Hepatocyte (in vitro differentiated cells): ENCODE measurements at regions not wholly inside any gene's neighbourhood (a gene's known extent, or its start where the extent isn't known, plus 50 kb on each side); places are given as distances from the start of the nearest gene placed in this dataset.

Experiments
- DNase-seq: peaks from one replicate; pipeline ENCODE4 v3.0.0-alpha.2; 2016; ENCODE audit warnings: low spot score
- H2AFZ ChIP-seq: fragments of 200-600 bp; sonication (generic); 2 replicates; pipeline ENCODE4 v1.6.0; 2016; ENCODE audit warnings: antibody characterized with exemption, mild to moderate bottlenecking
- H3K27ac ChIP-seq: fragments of 200-600 bp; sonication (generic); 2 replicates; pipeline ENCODE4 v1.5.1; 2016; ENCODE audit warnings: mild to moderate bottlenecking
- H3K27me3 ChIP-seq: fragments of 200-600 bp; sonication (generic); 2 replicates; pipeline ENCODE4 v1.6.1; 2016
- H3K36me3 ChIP-seq: fragments of 200-600 bp; sonication (generic); replicated peaks from 2 replicates; pipeline ENCODE4 v1.5.1; 2016; ENCODE audit warnings: low read depth; ENCODE audit not compliant: insufficient read depth
- H3K4me1 ChIP-seq: fragments of 200-600 bp; sonication (generic); 2 replicates; pipeline ENCODE4 v1.5.1; 2016; ENCODE audit warnings: mild to moderate bottlenecking, moderate library complexity; ENCODE audit not compliant: insufficient read depth
- H3K4me2 ChIP-seq: fragments of 200-600 bp; sonication (generic); 2 replicates; pipeline ENCODE4 v1.6.0; 2016
- H3K4me3 ChIP-seq: fragments of 200-600 bp; sonication (generic); 2 replicates; pipeline ENCODE4 v1.5.1; 2016; ENCODE audit warnings: mild to moderate bottlenecking
- H3K79me2 ChIP-seq: fragments of 200-600 bp; sonication (generic); 2 replicates; pipeline ENCODE4 v1.6.0; 2017; ENCODE audit warnings: mild to moderate bottlenecking
- H3K9me2 ChIP-seq: fragments of 200-600 bp; sonication (generic); replicated peaks from 2 replicates; pipeline ENCODE4 v1.6.0; 2017; ENCODE audit warnings: mild to moderate bottlenecking; ENCODE audit not compliant: insufficient read depth
- H3K9me3 ChIP-seq: fragments of 200-600 bp; sonication (generic); 2 replicates; pipeline ENCODE4 v1.5.1; 2016; ENCODE audit warnings: low read depth, mild to moderate bottlenecking
- H4K20me1 ChIP-seq: fragments of 200-600 bp; sonication (generic); 2 replicates; pipeline ENCODE4 v1.6.0; 2016; ENCODE audit warnings: mild to moderate bottlenecking; ENCODE audit not compliant: insufficient read depth, poor library complexity, severe bottlenecking
- EZH2 ChIP-seq: fragments of 200-600 bp; sonication (generic); IDR thresholded peaks from 2 replicates; pipeline ENCODE4 v1.6.1; 2016; ENCODE audit warnings: antibody characterized with exemption, mild to moderate bottlenecking, borderline replicate concordance
- EZH2phosphoT487 ChIP-seq: fragments of 200-600 bp; sonication (generic); IDR thresholded peaks from one replicate; pipeline ENCODE4 v1.6.1; 2018; ENCODE audit warnings: antibody characterized with exemption, mild to moderate bottlenecking, low read depth, moderate library complexity; ENCODE audit not compliant: unreplicated experiment, severe bottlenecking
- WGBS: methylation state at CpG from one replicate; pipeline ENCODE4 v1.1.6; 2016; ENCODE audit warnings: low lambda C conversion rate; ENCODE audit errors: missing lambda C conversion rate; 5-methylcytosine and 5-hydroxymethylcytosine counted together
- TF ChIP-seq, protein P1 (sequence below): fragments of 200-600 bp; sonication (generic); IDR thresholded peaks from 2 replicates; pipeline ENCODE4 v1.5.1; 2016; ENCODE audit warnings: antibody characterized with exemption, mild to moderate bottlenecking; ENCODE audit not compliant: poor library complexity

DNA sequence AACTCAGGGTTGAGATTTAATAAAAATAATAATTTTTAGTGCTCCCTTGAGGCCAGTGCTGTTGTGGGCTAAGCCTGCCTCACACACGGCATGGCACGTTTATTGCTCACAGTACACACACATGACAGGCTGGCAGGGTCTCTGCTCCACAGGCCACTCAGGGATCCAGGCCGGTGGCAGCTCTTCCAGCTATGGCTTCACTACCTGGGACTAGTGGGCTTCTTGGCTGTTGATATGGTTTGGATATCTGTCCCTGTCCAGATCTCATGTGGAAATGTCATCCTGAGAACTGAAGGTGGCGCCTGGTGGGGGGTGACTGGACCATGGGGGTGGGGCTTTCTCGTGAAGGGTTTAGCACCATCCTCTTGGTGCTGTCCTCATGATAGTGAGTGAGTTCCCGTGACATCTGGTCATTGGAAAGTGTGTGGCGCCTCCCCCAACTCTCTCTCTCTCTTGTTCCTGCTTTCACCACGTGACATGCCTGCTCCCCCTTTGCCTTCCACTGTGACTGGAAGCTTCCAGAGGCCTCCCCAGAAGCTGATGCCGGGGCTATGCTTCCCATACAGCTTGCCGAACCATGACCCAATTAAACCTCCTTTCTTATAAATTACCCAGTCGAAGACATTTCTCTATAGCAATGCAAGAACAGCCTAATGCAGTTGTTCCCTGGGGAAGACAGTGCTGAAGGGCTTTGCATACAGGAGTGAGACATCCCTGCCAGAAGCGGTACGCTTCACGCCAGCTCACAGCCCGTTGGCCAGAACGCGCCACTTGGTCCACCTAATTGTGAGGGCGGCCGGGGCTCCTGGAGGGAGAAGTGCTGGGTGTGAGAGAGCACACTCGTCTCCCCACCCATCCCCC lies 226.9 kb upstream of the C1orf174 start:
- Histone ChIP-seq H2AFZ (no peak overlapping the region), H3K79me2 (no peaks in the 10 kb centered on the region), H3K4me1 (no peaks in the 10 kb centered on the region), H3K27me3 (no peaks in the 10 kb centered on the region), H3K9me2 (no peaks in the 10 kb centered on the region), H3K9me3 (no peaks in the 10 kb centered on the region), H3K4me3 (no peak overlapping the region), H3K27ac (no peak overlapping the region), H3K36me3 (no peaks in the 10 kb centered on the region), H3K4me2 (no peak overlapping the region), H4K20me1 (no peaks in the 10 kb centered on the region)
- WGBS = 91% methylated on average over 19 of the region's 20 CpGs
- DNase-seq = no peak
- TF ChIP-seq EZH2 (no peak), EZH2phosphoT487 (no peak)
- TF ChIP-seq, protein P1, sequence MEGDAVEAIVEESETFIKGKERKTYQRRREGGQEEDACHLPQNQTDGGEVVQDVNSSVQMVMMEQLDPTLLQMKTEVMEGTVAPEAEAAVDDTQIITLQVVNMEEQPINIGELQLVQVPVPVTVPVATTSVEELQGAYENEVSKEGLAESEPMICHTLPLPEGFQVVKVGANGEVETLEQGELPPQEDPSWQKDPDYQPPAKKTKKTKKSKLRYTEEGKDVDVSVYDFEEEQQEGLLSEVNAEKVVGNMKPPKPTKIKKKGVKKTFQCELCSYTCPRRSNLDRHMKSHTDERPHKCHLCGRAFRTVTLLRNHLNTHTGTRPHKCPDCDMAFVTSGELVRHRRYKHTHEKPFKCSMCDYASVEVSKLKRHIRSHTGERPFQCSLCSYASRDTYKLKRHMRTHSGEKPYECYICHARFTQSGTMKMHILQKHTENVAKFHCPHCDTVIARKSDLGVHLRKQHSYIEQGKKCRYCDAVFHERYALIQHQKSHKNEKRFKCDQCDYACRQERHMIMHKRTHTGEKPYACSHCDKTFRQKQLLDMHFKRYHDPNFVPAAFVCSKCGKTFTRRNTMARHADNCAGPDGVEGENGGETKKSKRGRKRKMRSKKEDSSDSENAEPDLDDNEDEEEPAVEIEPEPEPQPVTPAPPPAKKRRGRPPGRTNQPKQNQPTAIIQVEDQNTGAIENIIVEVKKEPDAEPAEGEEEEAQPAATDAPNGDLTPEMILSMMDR = no peak

DNA sequence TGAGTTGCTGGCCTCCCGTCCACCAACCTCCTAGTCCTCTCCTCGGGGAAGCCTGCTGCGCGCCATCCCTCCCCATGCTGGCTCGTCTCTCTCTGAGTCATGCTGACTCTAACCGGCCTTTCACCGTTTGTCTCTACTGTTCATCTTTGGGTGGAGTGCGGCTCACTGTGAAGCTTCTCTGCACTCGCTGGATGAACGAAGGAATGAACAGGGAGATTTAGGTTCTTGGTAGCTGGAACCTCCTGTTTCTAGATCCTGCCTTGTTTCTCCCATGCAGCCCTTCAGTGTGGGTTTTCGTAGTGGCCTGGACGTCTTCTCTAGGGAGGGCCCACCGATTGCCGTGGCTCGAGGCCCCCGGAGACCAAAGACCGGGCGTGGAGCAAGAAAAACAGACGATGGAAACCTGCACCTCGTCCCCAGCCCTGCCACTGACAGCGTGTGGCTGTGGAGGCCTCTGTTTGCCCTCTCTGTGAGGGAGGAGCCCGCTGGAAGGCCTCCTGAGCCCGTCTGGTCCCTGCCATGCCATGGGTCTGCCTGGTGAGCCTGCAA lies 227.6 kb upstream of the C1orf174 start:
- TF ChIP-seq, protein P1 = no peak
- TF ChIP-seq EZH2phosphoT487 (no peak), EZH2 (no peak)
- Histone ChIP-seq H4K20me1 (no peaks in the 10 kb centered on the region), H3K27ac (no peak overlapping the region), H3K79me2 (no peaks in the 10 kb centered on the region), H3K4me2 (no peak overlapping the region), H3K4me3 (no peak overlapping the region), H3K36me3 (no peaks in the 10 kb centered on the region), H3K27me3 (no peaks in the 10 kb centered on the region), H2AFZ (no peak overlapping the region), H3K9me3 (no peaks in the 10 kb centered on the region), H3K4me1 (no peaks in the 10 kb centered on the region), H3K9me2 (no peaks in the 10 kb centered on the region)
- no peak for DNase-seq
- 85% methylated on average over 23 of the region's 23 CpGs for WGBS

DNA sequence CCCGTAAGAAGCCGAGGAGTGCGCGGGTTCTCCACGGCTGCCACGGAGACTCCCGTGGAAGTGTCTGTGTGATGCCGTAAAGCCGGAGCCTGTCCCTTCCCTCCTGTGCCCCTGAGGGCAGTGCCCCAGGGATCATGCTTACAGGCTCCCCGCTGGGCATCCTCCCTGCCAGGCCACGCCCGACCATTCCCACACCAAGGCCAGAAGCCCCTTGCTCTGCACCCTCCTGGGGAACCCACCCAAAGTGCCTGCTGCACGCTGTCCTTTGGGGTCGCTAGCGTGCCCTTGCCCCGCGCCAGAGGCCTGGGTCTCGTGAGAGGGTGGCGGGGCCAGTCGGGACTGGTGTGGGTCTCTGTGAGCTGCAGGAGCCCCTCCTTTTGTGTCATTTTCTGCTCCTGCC lies 228.5 kb upstream of the C1orf174 start:
- Histone ChIP-seq H3K9me3 (no peaks in the 10 kb centered on the region), H3K4me1 (no peaks in the 10 kb centered on the region), H3K4me2 (no peak overlapping the region), H3K27me3 (no peaks in the 10 kb centered on the region), H3K79me2 (no peaks in the 10 kb centered on the region), H4K20me1 (no peaks in the 10 kb centered on the region), H3K9me2 (no peaks in the 10 kb centered on the region), H2AFZ (no peak overlapping the region), H3K4me3 (no peak overlapping the region), H3K36me3 (no peaks in the 10 kb centered on the region), H3K27ac (no peak overlapping the region)
- 95% methylated on average over 20 of the region's 20 CpGs for WGBS
- TF ChIP-seq EZH2 = no peak
- no peak for TF ChIP-seq EZH2phosphoT487
- TF ChIP-seq, protein P1 = no peak
- no peak for DNase-seq
